ENCODE measurements at regions not wholly inside any gene's neighbourhood (a gene's known extent, or its start where the extent isn't known, plus 50 kb on each side); places are given as distances from the start of the nearest gene placed in this dataset.
A peak's percentile ranks its signal among the peaks of the same experiment; 100 is the strongest.

- H3K27me3 Mint-ChIP-seq (ENCODE audit: low read depth): peaks cover 4% of the 10 kb centered on the region
- H3K9me3 Mint-ChIP-seq: peaks cover 5% of the 10 kb centered on the region
- no peaks in the 10 kb centered on the region for H3K4me1 Mint-ChIP-seq
- TF ChIP-seq CTCF (conservative IDR thresholded peaks at IDR 0.05): no peak
- peak overlapping the region; percentile 11 for H3K27ac Mint-ChIP-seq (ENCODE audit: unreplicated experiment)
- no peak for DNase-seq (ENCODE audit: low read depth, low spot score)
- H3K4me3 Mint-ChIP-seq: no peak overlapping the region
- no peaks in the 10 kb centered on the region for H3K36me3 Mint-ChIP-seq (ENCODE audit: low read depth)
Measured at GRCh38 chr10:131495224-131495623, 183.7 kb upstream of the TCERG1L start.

- H3K4me3 Mint-ChIP-seq: no peak overlapping the region
- peaks cover 5% of the 10 kb centered on the region for H3K9me3 Mint-ChIP-seq
- H3K27me3 Mint-ChIP-seq (ENCODE audit: low read depth): peaks cover 4% of the 10 kb centered on the region
- H3K4me1 Mint-ChIP-seq: no peaks in the 10 kb centered on the region
- no peaks in the 10 kb centered on the region for H3K36me3 Mint-ChIP-seq (ENCODE audit: low read depth)
- DNase-seq (ENCODE audit: low read depth, low spot score): no peak
- TF ChIP-seq CTCF (conservative IDR thresholded peaks at IDR 0.05): no peak
- H3K27ac Mint-ChIP-seq (ENCODE audit: unreplicated experiment): no peak overlapping the region
Measured at GRCh38 chr10:131495892-131496291, 184.4 kb upstream of the TCERG1L start.

- no peaks in the 10 kb centered on the region for H3K4me1 Mint-ChIP-seq
- H3K4me3 Mint-ChIP-seq: no peak overlapping the region
- TF ChIP-seq CTCF (conservative IDR thresholded peaks at IDR 0.05): no peak
- no peaks in the 10 kb centered on the region for H3K36me3 Mint-ChIP-seq (ENCODE audit: low read depth)
- H3K27ac Mint-ChIP-seq (ENCODE audit: unreplicated experiment): no peak overlapping the region
- H3K9me3 Mint-ChIP-seq: peaks cover 7% of the 10 kb centered on the region
- no peak for DNase-seq (ENCODE audit: low read depth, low spot score)
- H3K27me3 Mint-ChIP-seq (ENCODE audit: low read depth): peaks cover 4% of the 10 kb centered on the region
Measured at GRCh38 chr10:131496351-131497052, 185.0 kb upstream of the TCERG1L start.

GRCh38 chr10:131499566-131499965, 188.0 kb upstream of the TCERG1L start:
- Mint-ChIP-seq H3K4me3 (no peak overlapping the region), H3K27me3 (ENCODE audit: low read depth) (peaks cover 4% of the 10 kb centered on the region), H3K9me3 (peaks cover 20% of the 10 kb centered on the region), H3K27ac (ENCODE audit: unreplicated experiment) (no peak overlapping the region), H3K36me3 (ENCODE audit: low read depth) (peaks cover 4% of the 10 kb centered on the region), H3K4me1 (no peaks in the 10 kb centered on the region)
- no peak for DNase-seq (ENCODE audit: low read depth, low spot score)
- no peak for TF ChIP-seq CTCF (conservative IDR thresholded peaks at IDR 0.05)

GRCh38 chr10:131500181-131500580, 188.7 kb upstream of the TCERG1L start:
- Mint-ChIP-seq H3K4me1 (no peaks in the 10 kb centered on the region), H3K36me3 (ENCODE audit: low read depth) (peaks cover 4% of the 10 kb centered on the region), H3K27ac (ENCODE audit: unreplicated experiment) (no peak overlapping the region), H3K27me3 (ENCODE audit: low read depth) (peaks cover 4% of the 10 kb centered on the region), H3K9me3 (peaks cover 15% of the 10 kb centered on the region), H3K4me3 (no peak overlapping the region)
- DNase-seq (ENCODE audit: low read depth, low spot score): no peak
- no peak for TF ChIP-seq CTCF (conservative IDR thresholded peaks at IDR 0.05)

Measured in neural crest cell (in vitro differentiated cells).